IMR-90 (cell line): ENCODE measurements at regions not wholly inside any gene's neighbourhood (a gene's known extent, or its start where the extent isn't known, plus 50 kb on each side); places are given as distances from the start of the nearest gene placed in this dataset.

Source experiments
- ATAC-seq: fragments of 200-7000 bp; cut with Tn5 transposase; 2 replicates; pipeline ENCODE4 v1.9.1; 2020; ENCODE audit warnings: low read depth, mild to moderate bottlenecking, moderate library complexity
- BruUV-seq: library from RNA; stranded (reverse); fragments of 400-500 nt; replicated peaks from 2 replicates; lab custom pipeline; 2021; lab: Mats Ljungman, UMichigan
- CTCF ChIA-PET: fragments of 300-600 bp; formaldehyde crosslinking; extraction: SDS; loops from one replicate; lab custom pipeline; 2021; ENCODE audit warnings: antibody characterized with exemption; lab: Yijun Ruan, JAX
- POLR2A ChIA-PET: fragments of 300-600 bp; sonication (Branson Sonifier 250); formaldehyde crosslinking; loops from one replicate; lab custom pipeline; 2022; ENCODE audit warnings: antibody characterized with exemption; ENCODE audit not compliant: unreplicated experiment; lab: Charles Lee
- DNase-seq: peaks from one replicate; pipeline ENCODE4 v3.0.0; 2013
- H2AFZ ChIP-seq: replicated peaks from 2 replicates; pipeline ENCODE3; 2013; ENCODE audit warnings: low read length, mild to moderate bottlenecking; ENCODE audit not compliant: poor library complexity
- H2AK5ac ChIP-seq: 2 replicates; pipeline ENCODE4 v1.6.1; 2013; ENCODE audit warnings: low read depth, low read length, inconsistent platforms
- H2AK9ac ChIP-seq: replicated peaks from 2 replicates; pipeline ENCODE3; 2013; ENCODE audit warnings: mild to moderate bottlenecking, low read depth, low read length, moderate library complexity; ENCODE audit not compliant: poor library complexity
- H2BK120ac ChIP-seq: 2 replicates; pipeline ENCODE4 v1.6.1; 2013; ENCODE audit warnings: low read depth, low read length, inconsistent platforms
- H2BK15ac ChIP-seq: 3 replicates; pipeline ENCODE4 v1.6.1; 2013; ENCODE audit warnings: low read depth, low read length, inconsistent platforms
- H2BK20ac ChIP-seq: 2 replicates; pipeline ENCODE4 v1.6.1; 2013; ENCODE audit warnings: low read depth, mild to moderate bottlenecking, inconsistent platforms, low read length, moderate library complexity
- H2BK5ac ChIP-seq: 2 replicates; pipeline ENCODE4 v1.6.1; 2013; ENCODE audit warnings: mild to moderate bottlenecking, low read depth, low read length, inconsistent platforms; ENCODE audit not compliant: poor library complexity, severe bottlenecking
- H3K14ac ChIP-seq: replicated peaks from 2 replicates; pipeline ENCODE4 v1.6.1; 2013; ENCODE audit warnings: low read depth, low read length, inconsistent platforms
- H3K18ac ChIP-seq: 2 replicates; pipeline ENCODE4 v1.6.1; 2013; ENCODE audit warnings: low read depth, low read length, control low read depth
- H3K23ac ChIP-seq: 2 replicates; pipeline ENCODE4 v1.6.1; 2013; ENCODE audit warnings: low read depth, low read length, inconsistent platforms
- H3K27ac ChIP-seq: 2 replicates; pipeline ENCODE4 v1.5.1; 2013; ENCODE audit warnings: mild to moderate bottlenecking, control low read depth, low read length; ENCODE audit not compliant: insufficient read depth
- H3K27me3 ChIP-seq: 2 replicates; pipeline ENCODE4 v1.6.1; 2013; ENCODE audit warnings: low read length; ENCODE audit not compliant: control insufficient read depth, insufficient read depth
- H3K36me3 ChIP-seq: 2 replicates; pipeline ENCODE4 v1.6.1; 2013; ENCODE audit warnings: low read length, mixed read lengths; ENCODE audit not compliant: control insufficient read depth, insufficient read depth
- H3K4ac ChIP-seq: 2 replicates; pipeline ENCODE4 v1.6.1; 2013; ENCODE audit warnings: low read depth, low read length, inconsistent platforms
- H3K4me1 ChIP-seq: 2 replicates; pipeline ENCODE4 v1.6.1; 2013; ENCODE audit warnings: low read length, mixed read lengths; ENCODE audit not compliant: control insufficient read depth, insufficient read depth
- H3K4me2 ChIP-seq: 2 replicates; pipeline ENCODE4 v1.6.1; 2013; ENCODE audit warnings: low read depth, mild to moderate bottlenecking, control low read depth, low read length, moderate library complexity
- H3K4me3 ChIP-seq: 2 replicates; pipeline ENCODE4 v1.5.1; 2013; ENCODE audit warnings: low read depth, mild to moderate bottlenecking, control low read depth, low read length, moderate library complexity; ENCODE audit not compliant: insufficient read depth
- H3K56ac ChIP-seq: 2 replicates; pipeline ENCODE4 v1.6.1; 2013; ENCODE audit warnings: low read length, inconsistent platforms; ENCODE audit not compliant: insufficient read depth; ENCODE audit errors: extremely low read depth
- H3K79me1 ChIP-seq, 2 experiments: 2 replicates each; pipeline ENCODE4 v1.6.1; 2013; ENCODE audit warnings: low read length in 2 of 2, inconsistent platforms in 1 of 2, low read depth in 1 of 2
- H3K9ac ChIP-seq: 2 replicates; pipeline ENCODE4 v1.6.1; 2013; ENCODE audit warnings: low read depth, low read length, control low read depth
- H3K9me1 ChIP-seq: 2 replicates; pipeline ENCODE4 v1.6.1; 2013; ENCODE audit warnings: low read length, inconsistent platforms; ENCODE audit not compliant: insufficient read depth
- H3K9me3 ChIP-seq: 2 replicates; pipeline ENCODE4 v1.6.1; 2013; ENCODE audit warnings: low read length; ENCODE audit not compliant: control insufficient read depth, insufficient read depth
- H4K20me1 ChIP-seq: 2 replicates; pipeline ENCODE4 v1.6.1; 2013; ENCODE audit warnings: low read length, inconsistent platforms; ENCODE audit not compliant: insufficient read depth
- H4K5ac ChIP-seq: 2 replicates; pipeline ENCODE4 v1.6.1; 2013; ENCODE audit warnings: mild to moderate bottlenecking, low read depth, low read length, control low read depth
- H4K8ac ChIP-seq, 2 experiments: 2 replicates each; pipeline ENCODE4 v1.6.1; 2013; ENCODE audit warnings: low read depth in 2 of 2, low read length in 2 of 2, control low read depth in 1 of 2, inconsistent platforms in 1 of 2
- H4K91ac ChIP-seq: 2 replicates; pipeline ENCODE4 v1.6.1; 2013; ENCODE audit warnings: low read depth, low read length, inconsistent platforms; ENCODE audit not compliant: insufficient read depth
- BHLHE40 ChIP-seq: fragments of 150-350 bp; IDR thresholded peaks from 2 replicates; pipeline ENCODE4 v1.6.1; 2016; ENCODE audit warnings: mild to moderate bottlenecking, low read depth, low read length
- CEBPB ChIP-seq: IDR thresholded peaks from 2 replicates; pipeline ENCODE4 v1.6.1; 2012; ENCODE audit warnings: low read depth, low read length, improper control_type of control experiment
- CHD1 ChIP-seq: IDR thresholded peaks from 2 replicates; pipeline ENCODE4 v1.6.1; 2012; ENCODE audit warnings: low read depth, low read length, improper control_type of control experiment
- CTCF ChIP-seq: conservative IDR thresholded peaks from 2 replicates; pipeline ENCODE4 v1.5.1; 2012; ENCODE audit warnings: mild to moderate bottlenecking, low read depth, low read length, improper control_type of control experiment
- ELK1 ChIP-seq: fragments of 150-350 bp; IDR thresholded peaks from 2 replicates; pipeline ENCODE4 v1.6.1; 2016; ENCODE audit warnings: low read depth, mild to moderate bottlenecking, low read length, moderate library complexity, borderline replicate concordance
- FOS ChIP-seq: fragments of 150-350 bp; IDR thresholded peaks from 2 replicates; pipeline ENCODE4 v1.6.1; 2016; ENCODE audit warnings: low read depth, low read length
- MAFK ChIP-seq: IDR thresholded peaks from 2 replicates; pipeline ENCODE4 v1.6.1; 2012; ENCODE audit warnings: low read depth, low read length, improper control_type of control experiment
- MAZ ChIP-seq: IDR thresholded peaks from 2 replicates; pipeline ENCODE4 v1.6.1; 2012; ENCODE audit warnings: low read depth, mild to moderate bottlenecking, low read length, improper control_type of control experiment, moderate library complexity, borderline replicate concordance
- MXI1 ChIP-seq: IDR thresholded peaks from 2 replicates; pipeline ENCODE4 v1.6.1; 2012; ENCODE audit warnings: low read depth, mild to moderate bottlenecking, low read length, moderate library complexity, borderline replicate concordance
- NFE2L2 ChIP-seq: fragments of 150-350 bp; IDR thresholded peaks from 2 replicates; pipeline ENCODE4 v1.6.1; 2016; ENCODE audit warnings: low read depth, mild to moderate bottlenecking, low read length
- POLR2A ChIP-seq: IDR thresholded peaks from 2 replicates; pipeline ENCODE4 v1.6.1; 2012; ENCODE audit warnings: mild to moderate bottlenecking, low read depth, low read length
- RAD21 ChIP-seq: IDR thresholded peaks from 2 replicates; pipeline ENCODE4 v1.6.1; 2012; ENCODE audit warnings: low read length, improper control_type of control experiment
- RCOR1 ChIP-seq: IDR thresholded peaks from 2 replicates; pipeline ENCODE4 v1.6.1; 2012; ENCODE audit warnings: mild to moderate bottlenecking, low read length, improper control_type of control experiment; ENCODE audit not compliant: insufficient replicate concordance
- RFX5 ChIP-seq: IDR thresholded peaks from 2 replicates; pipeline ENCODE4 v1.8.0; 2012; ENCODE audit warnings: low read depth, mild to moderate bottlenecking, low read length, moderate library complexity
- SMC3 ChIP-seq: fragments of 150-350 bp; IDR thresholded peaks from 2 replicates; pipeline ENCODE4 v1.6.1; 2016; ENCODE audit warnings: low read depth, mild to moderate bottlenecking, antibody characterized with exemption, low read length, moderate library complexity
- USF2 ChIP-seq: fragments of 150-350 bp; IDR thresholded peaks from 2 replicates; pipeline ENCODE4 v1.6.1; 2017; ENCODE audit warnings: mild to moderate bottlenecking, antibody characterized with exemption, low read length, low read depth
- WGBS, 2 experiments: methylation state at CpG; one replicate each; pipeline versions ENCODE4 v1.1.5 to v1.1.7; 2013; ENCODE audit warnings: missing lambda C conversion rate in 2 of 2; ENCODE audit not compliant: insufficient read length in 1 of 2; ENCODE audit errors: extremely low coverage in 2 of 2; 5-methylcytosine and 5-hydroxymethylcytosine counted together
- dilution Hi-C: fragments of 300-500 bp; cut with HindIII; formaldehyde crosslinking; loops from one replicate; pipeline ENCODE4 v1.14.3; 2018; ENCODE audit warnings: low sequenced_read_pairs; ENCODE audit not compliant: unreplicated experiment
- in situ Hi-C: fragments of 300-500 bp; cut with MboI; formaldehyde crosslinking; loops from 3 replicates; pipeline ENCODE4 v1.14.3; 2019; ENCODE audit warnings: low sequenced_read_pairs, inconsistent platforms, mixed read lengths
- intact Hi-C: fragments of 100-400 bp; cut with micrococcal nuclease; formaldehyde crosslinking; loops from 2 replicates; pipeline ENCODE4 v1.10.0; 2022

GRCh38 chr18:75858754-75859153 is 431.3 kb upstream of the SMIM21 start:
- Histone ChIP-seq H3K4me2 (no peak overlapping the region), H2BK5ac (no peak overlapping the region), H3K9ac (no peak overlapping the region), H3K27me3 (no peaks in the 10 kb centered on the region), H3K9me3 (peaks cover 7% of the 10 kb centered on the region), H3K4me3 (no peak overlapping the region), H3K18ac (no peak overlapping the region), H2AK5ac (no peak overlapping the region), H3K4ac (no peak overlapping the region), H2BK20ac (no peak overlapping the region), H3K27ac (no peak overlapping the region), H4K5ac (no peak overlapping the region), H2BK15ac (no peak overlapping the region), H3K9me1 (no peaks in the 10 kb centered on the region), H3K79me1 (no peaks in the 10 kb centered on the region), H2AFZ (no peak overlapping the region), H3K36me3 (no peaks in the 10 kb centered on the region), H3K4me1 (no peaks in the 10 kb centered on the region), H2AK9ac (no peak overlapping the region), H3K14ac (no peak overlapping the region), H2BK120ac (no peak overlapping the region), H3K23ac (no peak overlapping the region), H4K91ac (no peak overlapping the region), H4K20me1 (no peaks in the 10 kb centered on the region), H3K56ac (no peak overlapping the region), H4K8ac (no peak overlapping the region)
- no peak for TF ChIP-seq RCOR1
- TF ChIP-seq MAFK: no peak
- TF ChIP-seq MXI1: no peak
- TF ChIP-seq CTCF: no peak
- TF ChIP-seq POLR2A: no peak
- TF ChIP-seq USF2: no peak
- no peak for TF ChIP-seq CHD1
- no peak for TF ChIP-seq BHLHE40
- TF ChIP-seq ELK1: no peak
- no peak for TF ChIP-seq SMC3
- no peak for TF ChIP-seq RFX5
- no peak for TF ChIP-seq CEBPB
- no peak for TF ChIP-seq NFE2L2
- no peak for TF ChIP-seq MAZ
- TF ChIP-seq FOS: no peak
- TF ChIP-seq RAD21: no peak
- CTCF ChIA-PET: no interaction called here
- ATAC-seq (no peak), DNase-seq (no peak)
- dilution Hi-C loops (no loop called here), in situ Hi-C loops (no loop called here), intact Hi-C loops (no loop called here)
- BruUV-seq: no TSS peak
- POLR2A ChIA-PET: no interaction called here
- WGBS, 2 experiments: no CpG with 5 or more reads among the region's 2 CpGs
